Activated CD4-positive, alpha-beta T cell treated with anti-CD3 and anti-CD28 coated beads, Interleukin-2, amount 50 U/mL, for 48 hours (primary cell): ENCODE measurements at regions not wholly inside any gene's neighbourhood (a gene's known extent, or its start where the extent isn't known, plus 50 kb on each side); places are given as distances from the start of the nearest gene placed in this dataset.
"Not testable (repeated sequence)": the region's sequence is repeated elsewhere in the genome, so short reads cannot be mapped to it uniquely, and the experiment has no call there.

Experiments used
- DNase-seq, 2 experiments: peaks; one replicate each; pipeline ENCODE4 v3.0.0-alpha.2; 2020

- no peak for DNase-seq
Observed at GRCh38 chr2:22449696-22450095, 935.3 kb upstream of the KLHL29 start.

DNA sequence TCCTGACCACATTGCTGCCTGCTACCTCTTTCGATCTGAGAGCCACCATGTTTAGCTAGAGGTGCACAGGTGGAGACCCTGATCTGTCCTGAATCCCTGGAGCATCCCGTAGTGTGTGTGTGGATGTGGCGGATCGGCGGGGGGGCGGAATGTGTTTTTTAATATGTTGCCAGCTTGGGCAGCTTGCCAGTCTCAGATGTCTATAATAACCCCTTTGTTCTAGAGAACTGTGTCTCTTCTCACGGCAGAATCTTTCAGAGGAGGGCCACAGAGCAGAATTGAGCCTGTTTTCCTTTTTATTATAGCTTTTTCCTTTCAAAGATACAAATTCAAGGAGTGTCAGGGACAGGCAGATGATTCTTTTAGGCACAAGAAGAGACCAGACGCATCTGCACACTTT lies 934.1 kb upstream of the KLHL29 start:
- DNase-seq, result no peak

DNA sequence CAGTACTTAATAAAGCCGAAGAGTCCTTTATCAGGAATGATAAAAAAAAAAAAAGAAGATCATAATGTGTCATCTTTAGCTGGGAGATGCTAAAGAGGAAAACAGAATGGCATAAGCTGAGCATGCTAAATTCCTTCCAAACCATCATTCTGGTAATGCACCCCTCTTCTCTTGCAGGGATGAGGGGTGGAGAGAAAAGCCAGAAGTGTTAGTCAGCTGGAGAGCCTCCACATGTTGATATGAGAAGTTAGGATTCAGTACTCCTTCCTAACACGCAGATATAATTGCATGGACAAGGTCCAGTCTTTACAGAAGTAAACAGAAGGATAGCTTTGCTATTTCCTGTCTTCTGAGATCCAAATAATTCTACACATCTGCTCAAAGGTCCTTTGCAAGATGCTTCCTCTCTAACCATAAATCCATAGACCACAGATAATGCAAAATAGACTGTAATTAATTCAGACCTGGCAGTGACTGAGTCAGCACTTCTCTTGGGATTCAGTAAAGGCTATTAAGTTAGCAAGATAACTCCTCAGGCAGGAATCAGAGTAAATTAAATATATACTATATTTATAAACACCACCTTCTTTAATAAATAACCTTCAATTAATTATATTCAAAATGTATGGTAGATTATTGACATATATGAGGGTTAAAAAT lies 930.0 kb upstream of the KLHL29 start:
- DNase-seq, result no peak

DNA sequence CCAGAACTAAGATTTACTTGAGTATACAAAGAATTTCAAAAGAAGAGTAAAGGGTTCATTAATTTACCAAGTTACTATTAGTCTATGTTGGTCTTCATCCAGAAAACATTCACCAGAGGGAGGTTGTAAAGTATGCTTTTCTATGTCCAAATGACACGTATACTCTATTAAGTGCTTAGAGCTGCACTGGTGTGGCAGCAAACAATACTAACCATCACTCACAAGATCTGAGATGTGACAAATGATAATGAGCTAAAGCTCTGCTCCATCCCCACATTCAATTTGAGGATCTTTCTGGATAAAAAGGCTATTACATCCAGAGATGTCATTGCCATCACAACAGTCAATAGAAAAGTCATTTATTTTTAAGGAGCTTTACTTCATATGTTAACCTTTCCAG lies 926.5 kb upstream of the KLHL29 start:
- no peak for DNase-seq

- not testable (repeated sequence) for DNase-seq
Observed at GRCh38 chr2:22475103-22475502, 909.9 kb upstream of the KLHL29 start.

DNA sequence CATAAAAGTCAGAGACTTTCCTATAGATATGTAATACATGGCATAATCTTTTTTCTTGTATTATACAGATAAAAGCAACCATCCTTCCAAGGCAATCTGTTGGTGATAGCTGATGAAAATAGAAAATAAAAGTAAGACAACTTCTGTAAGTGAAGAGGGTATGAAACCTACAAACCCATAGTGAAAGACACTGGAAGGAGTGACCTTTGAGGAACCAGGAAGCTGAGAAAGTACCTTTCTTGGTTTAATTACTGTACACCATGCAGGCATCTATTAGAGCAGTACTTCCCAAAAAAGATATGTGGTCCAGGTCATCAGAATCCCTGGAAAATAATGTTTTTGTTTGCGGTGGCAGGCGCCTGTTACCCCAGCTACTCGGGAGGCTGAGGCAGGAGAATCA lies 906.6 kb upstream of the KLHL29 start:
- no peak for DNase-seq

DNA sequence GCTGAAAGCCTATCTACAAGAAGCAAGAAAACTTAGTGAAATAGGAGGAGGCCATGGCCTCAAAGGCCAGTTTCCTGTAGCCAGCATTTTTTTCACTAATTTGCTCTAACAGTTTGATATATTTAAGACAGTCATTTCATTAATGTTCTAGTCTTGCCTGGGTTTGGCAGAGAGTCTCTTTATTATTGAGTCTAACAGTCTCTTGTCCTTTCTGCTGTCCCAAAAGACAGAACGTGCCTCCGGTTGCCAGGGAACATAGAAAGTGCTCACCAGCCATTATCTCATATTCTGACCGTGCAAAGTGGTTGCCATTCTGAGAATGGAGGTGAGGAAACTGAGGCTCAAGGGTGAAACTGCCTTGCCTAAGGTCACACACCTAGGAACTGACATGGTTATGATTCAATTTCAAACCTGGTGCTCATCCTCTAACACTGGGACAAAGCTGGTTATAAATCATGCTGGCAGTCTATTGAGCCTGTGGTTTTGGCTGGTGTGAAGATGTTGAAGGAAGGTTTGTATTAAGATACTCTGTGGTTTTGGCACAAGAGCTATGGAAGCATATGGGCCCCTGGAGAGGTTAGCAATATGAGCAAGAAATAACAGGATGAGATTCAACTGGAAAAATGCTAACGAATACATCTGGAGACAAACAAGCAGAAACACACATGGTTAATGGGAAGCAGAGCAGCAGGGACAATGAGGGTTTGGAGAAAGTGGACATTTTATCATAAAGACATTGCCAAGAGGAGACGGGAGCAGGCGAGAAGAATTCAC lies 903.3 kb upstream of the KLHL29 start:
- no peak for DNase-seq

DNA sequence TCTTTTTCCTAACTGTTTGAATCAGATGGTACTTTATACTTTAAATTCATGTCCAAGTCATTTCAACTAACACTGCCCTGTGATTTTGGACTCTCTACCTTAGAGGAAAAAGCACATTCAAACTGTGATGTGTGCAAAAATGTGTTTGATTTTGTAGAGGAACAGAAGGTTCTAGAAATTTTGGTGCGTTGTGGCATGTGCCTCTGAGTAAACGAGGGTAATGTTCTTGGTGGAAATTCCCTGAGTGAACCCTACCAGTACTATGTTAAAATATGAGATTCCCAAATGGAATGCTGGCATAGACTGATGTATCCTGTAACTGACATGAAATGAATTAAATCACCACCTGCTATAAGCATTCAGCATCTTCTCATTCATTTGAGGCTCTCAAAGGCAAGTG lies 901.9 kb upstream of the KLHL29 start:
- no peak for DNase-seq

DNA sequence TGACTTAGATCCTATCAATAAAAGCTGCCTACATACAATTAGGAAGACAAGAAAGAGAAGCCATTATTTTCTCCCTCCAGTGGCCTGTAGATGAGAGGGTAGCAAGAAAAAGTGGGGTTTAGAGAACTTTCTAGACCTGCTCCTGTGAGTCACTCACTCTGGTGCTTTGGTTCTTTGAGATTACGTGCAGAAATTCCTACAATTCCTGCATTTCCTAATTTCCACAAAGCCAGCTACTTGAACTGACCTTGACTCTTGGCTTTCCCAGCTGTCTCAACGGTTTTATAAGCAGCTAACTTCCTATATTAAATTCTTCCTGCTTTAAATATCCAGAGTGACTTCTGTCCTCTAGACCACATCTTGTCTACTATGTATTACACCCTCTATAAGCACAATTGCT lies 899.5 kb upstream of the KLHL29 start:
- DNase-seq, result no peak

GRCh38 chr2:22486343-22486742 lies 898.6 kb upstream of the KLHL29 start:
- DNase-seq, result no peak

GRCh38 chr2:22487036-22487435 lies 897.9 kb upstream of the KLHL29 start:
- DNase-seq, result no peak

- no peak for DNase-seq
Observed at GRCh38 chr2:22487541-22487940, 897.4 kb upstream of the KLHL29 start.

- DNase-seq, result no peak
Observed at GRCh38 chr2:22491442-22491841, 893.5 kb upstream of the KLHL29 start.

DNA sequence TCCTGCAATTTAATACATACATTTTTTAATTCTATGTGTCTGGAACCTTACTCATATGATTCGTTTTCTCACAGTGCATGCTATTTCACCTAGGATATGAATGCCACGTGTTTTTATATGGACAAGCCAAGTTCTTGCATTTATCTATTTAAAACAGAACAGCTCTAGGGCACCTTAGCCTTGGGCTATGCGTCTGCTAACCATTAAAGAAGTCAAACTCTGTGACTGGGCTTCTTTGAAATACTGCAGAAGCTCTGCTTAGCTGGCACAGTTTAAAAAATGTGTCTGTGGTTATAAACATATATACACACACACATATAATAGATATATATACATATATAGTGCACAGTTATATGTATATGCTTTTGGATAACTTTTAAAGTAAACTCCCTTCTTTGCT lies 890.8 kb upstream of the KLHL29 start:
- no peak for DNase-seq

- DNase-seq, result no peak
Observed at GRCh38 chr2:22497064-22497463, 887.9 kb upstream of the KLHL29 start.

GRCh38 chr2:22497789-22498188 lies 887.2 kb upstream of the KLHL29 start:
- no peak for DNase-seq

- DNase-seq, result no peak
Observed at GRCh38 chr2:22499082-22499839, 885.7 kb upstream of the KLHL29 start.

DNA sequence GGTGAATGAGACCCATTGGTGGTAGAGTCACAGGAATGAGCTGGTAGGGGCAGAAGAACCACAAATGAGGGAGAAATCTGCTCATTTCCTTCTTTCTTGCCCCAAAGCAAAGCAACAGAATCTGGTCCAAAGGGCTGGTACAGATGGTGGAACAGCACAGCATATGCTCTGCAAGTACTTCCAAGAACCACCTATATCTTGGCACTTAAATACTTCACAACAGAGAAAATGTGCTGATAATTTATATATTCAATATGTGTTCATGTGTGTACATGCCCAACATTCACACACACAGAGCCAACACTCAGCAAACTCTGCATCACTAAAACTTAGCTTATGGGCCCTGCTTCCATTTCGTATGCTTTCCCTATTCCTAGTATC lies 884.4 kb upstream of the KLHL29 start:
- DNase-seq, result no peak

DNA sequence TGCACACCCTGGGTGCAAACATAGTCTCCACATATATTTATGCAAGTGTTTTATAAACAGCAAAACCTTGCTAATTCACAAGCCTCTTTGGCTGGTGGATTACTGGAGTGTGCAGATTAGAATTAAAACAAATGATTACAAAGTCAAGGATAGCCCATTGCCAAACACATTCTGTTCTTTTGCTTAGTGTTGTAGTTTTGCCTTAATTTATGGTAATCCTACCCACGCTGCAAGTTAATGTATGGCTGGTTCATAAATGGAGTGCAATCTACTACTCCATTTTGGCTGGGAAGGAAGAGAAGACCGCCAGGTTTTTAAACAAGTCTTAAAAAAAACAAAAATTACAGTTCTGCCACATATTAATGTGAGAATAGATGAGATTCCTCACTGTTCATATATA lies 883.1 kb upstream of the KLHL29 start:
- no peak for DNase-seq

GRCh38 chr2:22513563-22513962 lies 871.4 kb upstream of the KLHL29 start:
- no peak for DNase-seq

DNA sequence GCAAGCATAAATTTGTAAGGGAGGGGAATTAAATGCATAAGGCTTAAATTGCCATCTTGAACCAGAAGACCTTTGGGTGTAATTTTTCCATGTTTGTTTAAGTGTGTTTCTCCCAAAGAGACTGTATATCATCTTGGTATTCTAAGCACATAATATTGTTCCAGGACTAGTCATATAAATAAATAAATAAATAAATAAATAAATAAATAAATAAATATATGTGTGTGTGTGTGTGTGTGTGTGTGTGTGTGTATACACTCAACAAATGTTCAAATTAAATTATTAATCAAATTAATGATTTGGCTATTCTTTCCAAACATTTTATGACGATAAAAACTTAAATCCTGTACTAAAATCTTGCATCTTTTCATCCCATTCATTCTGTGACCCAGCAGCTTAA lies 867.8 kb upstream of the KLHL29 start:
- no peak for DNase-seq

- no peak for DNase-seq
Observed at GRCh38 chr2:22518641-22519040, 866.3 kb upstream of the KLHL29 start.

DNA sequence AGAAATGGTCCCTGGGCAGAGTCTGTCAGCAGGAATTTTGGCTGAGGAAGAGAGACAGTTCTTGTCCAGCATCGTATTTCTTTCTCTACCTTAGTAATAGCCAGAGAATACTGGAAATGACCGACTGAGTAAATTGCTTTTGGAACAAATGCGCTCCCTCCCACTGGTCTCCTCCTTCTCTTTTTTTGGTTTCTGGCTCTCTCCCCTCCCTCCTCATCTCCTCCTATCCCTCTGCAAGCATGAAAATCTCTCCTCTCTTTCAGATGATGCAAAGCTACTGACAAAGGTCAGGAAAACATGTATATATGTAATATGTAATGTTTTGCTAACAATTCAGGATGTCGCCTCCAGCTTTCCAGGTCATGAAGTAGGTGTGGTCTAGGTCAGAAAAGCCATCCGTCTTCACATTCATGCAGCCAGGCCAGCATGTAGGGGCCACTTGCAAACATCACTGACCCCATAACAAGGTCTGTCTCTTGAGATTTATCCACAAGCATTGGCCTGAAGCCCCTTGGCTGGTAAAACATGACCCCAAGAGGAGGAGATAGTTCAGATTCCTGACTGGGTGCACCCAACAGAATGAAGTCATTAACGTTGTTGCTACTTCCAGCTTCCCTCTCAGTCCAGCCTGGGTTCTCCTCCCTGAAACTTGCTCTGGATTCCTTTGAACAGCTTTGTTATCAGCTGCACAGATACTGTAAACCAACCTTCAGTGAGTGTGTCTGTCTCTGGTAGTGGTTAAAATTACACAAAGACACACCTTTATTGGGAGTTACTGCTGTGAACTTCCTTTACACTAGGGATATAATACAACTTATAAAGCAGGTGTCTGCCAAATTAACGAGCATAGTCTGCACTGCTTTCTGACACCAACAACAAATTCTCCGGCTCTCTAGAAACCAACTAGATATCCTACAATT lies 864.4 kb upstream of the KLHL29 start:
- no peak for DNase-seq
